ENCODE measurements at regions not wholly inside any gene's neighbourhood (a gene's known extent, or its start where the extent isn't known, plus 50 kb on each side); places are given as distances from the start of the nearest gene placed in this dataset.

DNA sequence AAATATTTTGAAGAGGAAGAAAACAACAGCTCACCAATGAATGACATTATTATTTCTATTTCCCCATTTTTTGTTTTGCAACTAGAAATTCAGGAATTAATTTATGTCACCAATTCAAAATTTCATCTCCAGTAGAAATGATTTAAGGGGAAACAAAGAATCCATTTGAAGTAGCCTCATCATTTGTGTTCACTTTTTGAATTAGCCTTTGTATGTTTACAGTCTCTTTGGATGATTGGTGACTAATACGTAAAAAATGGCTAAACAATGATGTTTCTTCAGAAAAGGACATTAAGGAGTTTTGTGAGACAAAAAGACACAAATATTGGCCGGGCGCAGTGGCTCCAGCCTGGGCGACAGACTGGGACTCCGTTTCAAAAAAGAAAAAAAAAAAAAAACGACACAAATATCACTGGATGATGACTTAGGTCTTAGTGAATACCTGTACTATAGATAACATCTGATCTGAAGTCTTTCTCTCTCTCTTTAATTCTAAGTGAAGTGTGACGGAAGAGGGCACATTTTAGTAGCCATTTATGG, 313.2 kb downstream of the PIK3C3 start:
- WGBS (ENCODE audit: extremely low coverage, insufficient read length, low lambda C conversion rate), result no CpG with 5 or more reads among the region's 7 CpGs
- no peak overlapping the region for H3K14ac ChIP-seq (ENCODE audit: insufficient read depth, low read length)
- no peak overlapping the region for H4K8ac ChIP-seq (replicated peaks; ENCODE audit: insufficient read length, low read depth, low read length)
- no peaks in the 10 kb centered on the region for H3K4me1 ChIP-seq (ENCODE audit: insufficient read depth, low read length)
- H4K5ac ChIP-seq (ENCODE audit: insufficient read length, low read depth, low read length), result no peak overlapping the region
- H3K4ac ChIP-seq (ENCODE audit: low read depth, low read length), result no peak overlapping the region
- H4K91ac ChIP-seq (ENCODE audit: insufficient read length, low read depth, low read length), result no peak overlapping the region
- no peaks in the 10 kb centered on the region for H3K79me2 ChIP-seq (ENCODE audit: insufficient read depth, low read length)
- H3K4me2 ChIP-seq (ENCODE audit: insufficient read depth, insufficient read length, low read length), result no peak overlapping the region
- no peak overlapping the region for H3K56ac ChIP-seq (ENCODE audit: insufficient read length, low read depth, low read length)
- Mint-ChIP-seq H3K4me1 (peaks cover 4 to 7% of the 10 kb centered on the region in 2 experiments), H3K4me3 (no peak overlapping the region), H3K27ac (peak overlapping the region in 1 of 3 experiments; percentile 41; a peak in 1 of 7 replicates), H3K9me3 (peaks cover 0 to 2% of the 10 kb centered on the region in 2 experiments; a peak in 1 of 5 replicates), H3K27me3 (ENCODE audit: low read depth) (no peaks in the 10 kb centered on the region), H3K36me3 (ENCODE audit: insufficient read depth in 1 of 3, low read depth in 3 of 3) (no peaks in the 10 kb centered on the region)
- H3K9me3 ChIP-seq (ENCODE audit: control insufficient read depth, low read depth, low read length), result no peaks in the 10 kb centered on the region
- no peak overlapping the region for H3K9ac ChIP-seq (ENCODE audit: extremely low read depth, insufficient read length, low read length)
- no peak overlapping the region for H2AK5ac ChIP-seq (ENCODE audit: insufficient read length, low read length)
- H2BK120ac ChIP-seq (ENCODE audit: low read depth, low read length, poor library complexity, severe bottlenecking), result peak overlapping the region; percentile 6
- no peak overlapping the region for H2BK20ac ChIP-seq (ENCODE audit: low read depth, low read length, poor library complexity, severe bottlenecking)
- no peaks in the 10 kb centered on the region for H3K27me3 ChIP-seq (ENCODE audit: insufficient read depth, low read length)
- H3T11ph ChIP-seq (ENCODE audit: low read length), result no peak overlapping the region
- H3K27ac ChIP-seq (ENCODE audit: insufficient read length, low read depth, low read length), result no peak overlapping the region
- H2BK12ac ChIP-seq (ENCODE audit: insufficient read length, low read depth, low read length), result no peak overlapping the region
- H2BK5ac ChIP-seq (ENCODE audit: insufficient read length, low read length), result no peak overlapping the region
- no peak overlapping the region for H2BK15ac ChIP-seq (ENCODE audit: low read depth, low read length)
- no peaks in the 10 kb centered on the region for H3K79me1 ChIP-seq (ENCODE audit: insufficient read depth, low read depth, low read length, poor library complexity, severe bottlenecking)
- no peak overlapping the region for H2AFZ ChIP-seq (ENCODE audit: low read length)
- H3K23me2 ChIP-seq (ENCODE audit: insufficient read length, low read depth, low read length, poor library complexity, severe bottlenecking), result no peaks in the 10 kb centered on the region
- H3K23ac ChIP-seq (ENCODE audit: insufficient read length, low read depth, low read length), result no peak overlapping the region
- H3K18ac ChIP-seq (ENCODE audit: insufficient read length, low read depth, low read length), result no peak overlapping the region
- DNase-seq, result no peak
- TF ChIP-seq, protein P1, sequence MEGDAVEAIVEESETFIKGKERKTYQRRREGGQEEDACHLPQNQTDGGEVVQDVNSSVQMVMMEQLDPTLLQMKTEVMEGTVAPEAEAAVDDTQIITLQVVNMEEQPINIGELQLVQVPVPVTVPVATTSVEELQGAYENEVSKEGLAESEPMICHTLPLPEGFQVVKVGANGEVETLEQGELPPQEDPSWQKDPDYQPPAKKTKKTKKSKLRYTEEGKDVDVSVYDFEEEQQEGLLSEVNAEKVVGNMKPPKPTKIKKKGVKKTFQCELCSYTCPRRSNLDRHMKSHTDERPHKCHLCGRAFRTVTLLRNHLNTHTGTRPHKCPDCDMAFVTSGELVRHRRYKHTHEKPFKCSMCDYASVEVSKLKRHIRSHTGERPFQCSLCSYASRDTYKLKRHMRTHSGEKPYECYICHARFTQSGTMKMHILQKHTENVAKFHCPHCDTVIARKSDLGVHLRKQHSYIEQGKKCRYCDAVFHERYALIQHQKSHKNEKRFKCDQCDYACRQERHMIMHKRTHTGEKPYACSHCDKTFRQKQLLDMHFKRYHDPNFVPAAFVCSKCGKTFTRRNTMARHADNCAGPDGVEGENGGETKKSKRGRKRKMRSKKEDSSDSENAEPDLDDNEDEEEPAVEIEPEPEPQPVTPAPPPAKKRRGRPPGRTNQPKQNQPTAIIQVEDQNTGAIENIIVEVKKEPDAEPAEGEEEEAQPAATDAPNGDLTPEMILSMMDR (conservative IDR thresholded peaks at IDR 0.05), result no peak
- H4K20me1 ChIP-seq (ENCODE audit: control insufficient read depth, insufficient read depth, insufficient read length), result no peaks in the 10 kb centered on the region
